A549 (cell line): ENCODE measurements at regions not wholly inside any gene's neighbourhood (a gene's known extent, or its start where the extent isn't known, plus 50 kb on each side); places are given as distances from the start of the nearest gene placed in this dataset.

ENCODE experiments used
- ATAC-seq, 2 experiments: fragments of 200-7000 bp in 1 of 2; fragments of >200 bp in 1 of 2; cut with Nextera tagmentation in 1 of 2; cut with Tn5 transposase in 1 of 2; 3 replicates each; pipeline versions ENCODE4 v1.8.0 to v1.9.1; 2018 to 2020; ENCODE audit warnings: mild to moderate bottlenecking in 1 of 2, moderate library complexity in 1 of 2
- CTCF ChIA-PET: fragments of 300-600 bp; sonication (Branson Sonifier 250); formaldehyde crosslinking; extraction: SDS; loops from one replicate; lab custom pipeline; 2021; ENCODE audit warnings: antibody characterized with exemption, inconsistent platforms; lab: Yijun Ruan, JAX
- POLR2A ChIA-PET: fragments of 350-600 bp; formaldehyde crosslinking; extraction: SDS; loops from one replicate; lab custom pipeline; 2021; ENCODE audit warnings: antibody characterized with exemption, inconsistent platforms; lab: Yijun Ruan, JAX
- DNase-seq, 2 experiments: peaks; one replicate each; pipeline versions ENCODE4 v3.0.0 to v3.0.0-alpha.2; 2011 to 2016; ENCODE audit warnings: low read depth in 1 of 2, low spot score in 1 of 2
- FAIRE-seq: peaks from 2 replicates; lab custom pipeline; 2011; peaks lifted over from hg19 to GRCh38; lab: Jason Lieb, UNC
- H3K27ac ChIP-seq, 2 experiments: fragments of >200 bp; sonication (Bioruptor Twin); formaldehyde crosslinking; 3 replicates each; pipeline ENCODE4 v1.5.1; 2016 to 2017
- H3K4me1 ChIP-seq: fragments of >200 bp; sonication (Bioruptor Twin); formaldehyde crosslinking; 3 replicates; pipeline ENCODE4 v1.6.1; 2016
- H3K4me2 ChIP-seq: fragments of >200 bp; sonication (Bioruptor Twin); formaldehyde crosslinking; 3 replicates; pipeline ENCODE4 v1.6.1; 2016
- H3K4me3 ChIP-seq: fragments of >200 bp; sonication (Bioruptor Twin); formaldehyde crosslinking; 3 replicates; pipeline ENCODE4 v1.5.1; 2016
- H3K9me3 ChIP-seq: fragments of >200 bp; sonication (Bioruptor Twin); formaldehyde crosslinking; 3 replicates; pipeline ENCODE4 v1.6.1; 2016
- BCL3 ChIP-seq: fragments of >200 bp; sonication (Bioruptor Twin); formaldehyde crosslinking; IDR thresholded peaks from 3 replicates; pipeline ENCODE4 v1.6.1; 2016
- CEBPB ChIP-seq, 2 experiments: fragments of >200 bp in 1 of 2; sonication (Bioruptor Twin) in 1 of 2; formaldehyde crosslinking in 1 of 2; IDR thresholded peaks; 2 replicates each; pipeline ENCODE4 v1.6.1; 2012 to 2016
- CHD2 ChIP-seq: fragments of 150-350 bp; IDR thresholded peaks from 2 replicates; pipeline ENCODE4 v1.6.1; 2014; ENCODE audit warnings: low read length; ENCODE audit not compliant: partially characterized antibody
- CHD4 ChIP-seq: fragments of 200-600 bp; sonication (generic); IDR thresholded peaks from 2 replicates; pipeline ENCODE4 v1.6.1; 2016; ENCODE audit warnings: antibody characterized with exemption, mild to moderate bottlenecking, borderline replicate concordance
- EHMT2 ChIP-seq: fragments of 200-600 bp; sonication (generic); IDR thresholded peaks from 2 replicates; pipeline ENCODE4 v1.6.1; 2016; ENCODE audit warnings: antibody characterized with exemption, low read depth, mild to moderate bottlenecking, moderate library complexity
- EP300 ChIP-seq, 2 experiments: fragments of >200 bp; sonication (Bioruptor Twin); formaldehyde crosslinking; IDR thresholded peaks; 2 replicates in 1 of 2; 3 replicates in 1 of 2; pipeline ENCODE4 v1.6.1; 2016 to 2017
- ESRRA ChIP-seq: fragments of 150-350 bp; IDR thresholded peaks from 2 replicates; pipeline ENCODE4 v1.6.1; 2014; ENCODE audit warnings: mild to moderate bottlenecking, low read length, borderline replicate concordance
- FOSB ChIP-seq: fragments of 250-450 bp; sonication (Bioruptor Pico); IDR thresholded peaks from 2 replicates; pipeline ENCODE4 v1.5.0; 2020; ENCODE audit warnings: mild to moderate bottlenecking, moderate library complexity
- FOSL2 ChIP-seq, 2 experiments: fragments of 450-650 bp in 1 of 2; fragments of >200 bp in 1 of 2; sonication (Bioruptor Twin) in 1 of 2; formaldehyde crosslinking; IDR thresholded peaks; 2 replicates each; pipeline versions ENCODE4 v1.5.0 to v1.6.1; 2016 to 2020; ENCODE audit warnings: mild to moderate bottlenecking in 1 of 2, moderate library complexity in 1 of 2
- GATA3 ChIP-seq: IDR thresholded peaks from 2 replicates; pipeline ENCODE4 v1.6.1; 2012; ENCODE audit warnings: borderline replicate concordance
- HDAC2 ChIP-seq: fragments of 200-600 bp; sonication (generic); IDR thresholded peaks from 2 replicates; pipeline ENCODE4 v1.6.1; 2016
- HES2 ChIP-seq: fragments of >200 bp; sonication (Bioruptor Twin); formaldehyde crosslinking; IDR thresholded peaks from 2 replicates; pipeline ENCODE4 v1.6.1; 2016
- HMGXB4 ChIP-seq: fragments of 250-450 bp; sonication (Bioruptor Pico); IDR thresholded peaks from 2 replicates; pipeline ENCODE4 v1.5.0; 2021; ENCODE audit warnings: mild to moderate bottlenecking, moderate library complexity, borderline replicate concordance
- HOXA7 ChIP-seq: fragments of 250-450 bp; sonication (Bioruptor Pico); IDR thresholded peaks from 2 replicates; pipeline ENCODE4 v1.5.0; 2020; ENCODE audit warnings: mild to moderate bottlenecking, moderate library complexity
- KDM1A ChIP-seq: fragments of 200-600 bp; sonication (generic); IDR thresholded peaks from 2 replicates; pipeline ENCODE4 v1.6.1; 2016; ENCODE audit warnings: low read depth, mild to moderate bottlenecking
- MAFK ChIP-seq: fragments of 450-650 bp; IDR thresholded peaks from 2 replicates; pipeline ENCODE4 v1.6.1; 2014; ENCODE audit not compliant: partially characterized antibody
- MYC ChIP-seq: IDR thresholded peaks from 2 replicates; pipeline ENCODE4 v1.6.1; 2012; ENCODE audit warnings: mild to moderate bottlenecking, inconsistent platforms, low read length, improper control_type of control experiment, borderline replicate concordance
- NFE2L2 ChIP-seq: fragments of 150-350 bp; conservative IDR thresholded peaks from 2 replicates; pipeline ENCODE4 v1.6.1; 2014; ENCODE audit warnings: low read length
- RAD21 ChIP-seq, 2 experiments: fragments of >200 bp in 1 of 2; sonication (Bioruptor Twin) in 1 of 2; formaldehyde crosslinking in 1 of 2; IDR thresholded peaks in 1 of 2; conservative IDR thresholded peaks in 1 of 2; 2 replicates in 1 of 2; 3 replicates in 1 of 2; pipeline ENCODE4 v1.6.1; 2012 to 2018; ENCODE audit warnings: inconsistent platforms in 1 of 2
- RARB ChIP-seq: fragments of 250-450 bp; sonication (Bioruptor Pico); IDR thresholded peaks from 2 replicates; pipeline ENCODE4 v1.8.0; 2021; ENCODE audit warnings: mild to moderate bottlenecking, moderate library complexity
- RCOR1 ChIP-seq: fragments of 150-350 bp; IDR thresholded peaks from 2 replicates; pipeline ENCODE4 v1.6.1; 2014; ENCODE audit warnings: antibody characterized with exemption, low read length, low read depth
- RFX5 ChIP-seq: fragments of 450-650 bp; IDR thresholded peaks from 2 replicates; pipeline ENCODE4 v1.7.1; 2014; ENCODE audit warnings: antibody characterized with exemption, mild to moderate bottlenecking, moderate library complexity
- RNF2 ChIP-seq: fragments of 200-600 bp; sonication (generic); IDR thresholded peaks from 2 replicates; pipeline ENCODE4 v1.6.1; 2016; ENCODE audit warnings: low read depth, mild to moderate bottlenecking, antibody characterized with exemption, moderate library complexity, borderline replicate concordance
- SMC3 ChIP-seq: fragments of >200 bp; sonication (Bioruptor Twin); formaldehyde crosslinking; IDR thresholded peaks from 3 replicates; pipeline ENCODE4 v1.6.1; 2018; ENCODE audit warnings: inconsistent platforms
- SREBF2 ChIP-seq: fragments of 450-650 bp; IDR thresholded peaks from 2 replicates; pipeline ENCODE4 v1.6.1; 2014; ENCODE audit warnings: mild to moderate bottlenecking, moderate library complexity
- TP53 ChIP-seq: fragments of 250-450 bp; sonication (Bioruptor Pico); IDR thresholded peaks from 2 replicates; pipeline ENCODE4 v1.5.0; 2021; ENCODE audit warnings: mild to moderate bottlenecking, moderate library complexity
- ZC3H11A ChIP-seq: fragments of 450-650 bp; IDR thresholded peaks from 2 replicates; pipeline ENCODE4 v1.6.1; 2014; ENCODE audit warnings: antibody characterized with exemption, mild to moderate bottlenecking
- ZFP36 ChIP-seq: fragments of 450-650 bp; IDR thresholded peaks from 2 replicates; pipeline ENCODE4 v1.6.1; 2014; ENCODE audit warnings: borderline replicate concordance; ENCODE audit not compliant: partially characterized antibody
- ZSCAN20 ChIP-seq: fragments of 250-450 bp; sonication (Bioruptor Pico); IDR thresholded peaks from 2 replicates; pipeline ENCODE4 v1.8.0; 2022; ENCODE audit warnings: mild to moderate bottlenecking, moderate library complexity
- WGBS: methylation state at CpG from one replicate; pipeline ENCODE4 v1.1.6; 2017; ENCODE audit errors: missing lambda C conversion rate; 5-methylcytosine and 5-hydroxymethylcytosine counted together

- H3K27ac ChIP-seq: no peak overlapping the region
- ChIA-PET POLR2A (no interaction called here), CTCF (interaction anchor here (1.0 to 2.7 kb wide), 2 partner anchors 33 to 516 kb away, joined by 4 to 7 read pairs; no protein-coding TSS in a partner anchor)
- TF ChIP-seq CEBPB (IDR thresholded peaks at IDR 0.05) (no peak), GATA3 (no peak), MYC (no peak), EP300 (IDR thresholded peaks at IDR 0.05) (no peak)
- no peak for FAIRE-seq
- WGBS: 48% methylated on average over 3 of the region's 3 CpGs
- H3K4me2 ChIP-seq: no peak overlapping the region
- no peak for DNase-seq
- H3K4me1 ChIP-seq: no peaks in the 10 kb centered on the region
- no peak for ATAC-seq
- no peaks in the 10 kb centered on the region for H3K9me3 ChIP-seq
- no peak overlapping the region for H3K4me3 ChIP-seq
Measured at GRCh38 chr6:90456001-90456400, 130.9 kb downstream of the MAP3K7 start.

- FAIRE-seq (no peak), ATAC-seq (no peak), DNase-seq (no peak)
- Histone ChIP-seq H3K27ac (no peak overlapping the region), H3K4me2 (no peak overlapping the region), H3K4me1 (no peaks in the 10 kb centered on the region), H3K4me3 (no peak overlapping the region), H3K9me3 (no peaks in the 10 kb centered on the region)
- CTCF ChIA-PET: interaction anchor here (1.0 to 1.2 kb wide), 2 partner anchors 14 to 32 kb away, joined by 3 to 4 read pairs; no protein-coding TSS in a partner anchor
- 49% methylated on average over 7 of the region's 7 CpGs for WGBS
- TF ChIP-seq HDAC2 (no peak), ZSCAN20 (CRISPR knock-in tag) (no peak), SREBF2 (no peak), RARB (no peak), CEBPB (IDR thresholded peaks at IDR 0.05) (no peak), KDM1A (no peak), SMC3 (no peak), RFX5 (no peak), RAD21 (conservative IDR thresholded peaks at IDR 0.05 in 1 of 2, IDR thresholded peaks at IDR 0.05 in 1 of 2) (no peak)
- POLR2A ChIA-PET: no interaction called here
Measured at GRCh38 chr6:90454836-90455427, 131.9 kb downstream of the MAP3K7 start.

- 4% methylated on average over 4 of the region's 4 CpGs for WGBS
- H3K9me3 ChIP-seq: no peaks in the 10 kb centered on the region
- TF ChIP-seq ZFP36 (no peak), MAFK (peak; percentile 66)
- TF ChIP-seq, all 56 proteins: peak for 1
- ATAC-seq: no peak
- Histone ChIP-seq H3K27ac (no peak overlapping the region), H3K4me3 (no peak overlapping the region), H3K4me2 (no peak overlapping the region), H3K4me1 (no peaks in the 10 kb centered on the region)
- CTCF ChIA-PET: no interaction called here
- DNase-seq: no peak
- POLR2A ChIA-PET: no interaction called here
- FAIRE-seq: no peak
Measured at GRCh38 chr6:90450268-90450953, 136.5 kb downstream of the MAP3K7 start.

- TF ChIP-seq CHD2 (no peak), BCL3 (no peak), ESRRA (no peak), TP53 (no peak), RARB (no peak), SMC3 (no peak), FOSB (CRISPR knock-in tag) (no peak), HOXA7 (CRISPR knock-in tag) (no peak), NFE2L2 (no peak), HES2 (no peak), FOSL2 (IDR thresholded peaks at IDR 0.05) (no peak), FOSL2 (CRISPR knock-in tag; IDR thresholded peaks at IDR 0.05) (no peak), ZC3H11A (no peak), EHMT2 (no peak), HMGXB4 (no peak), RNF2 (no peak), CHD4 (no peak), RCOR1 (no peak)
- TF ChIP-seq, all 56 proteins: peak for 0
- no peak for FAIRE-seq
- ATAC-seq: no peak
- POLR2A ChIA-PET: no interaction called here
- DNase-seq: no peak
- no peak overlapping the region for H3K27ac ChIP-seq
- CTCF ChIA-PET: no interaction called here
- WGBS: 71% methylated on average over 5 of the region's 5 CpGs
- no peak overlapping the region for H3K4me3 ChIP-seq
- no peak overlapping the region for H3K4me2 ChIP-seq
- no peaks in the 10 kb centered on the region for H3K9me3 ChIP-seq
- H3K4me1 ChIP-seq: no peaks in the 10 kb centered on the region
Measured at GRCh38 chr6:90449311-90449710, 137.6 kb downstream of the MAP3K7 start.
